NCI-H187 treated with DMSO at 0.1 percent for 48 hours (cell line): ENCODE measurements at regions not wholly inside any gene's neighbourhood (a gene's known extent, or its start where the extent isn't known, plus 50 kb on each side); places are given as distances from the start of the nearest gene placed in this dataset.

Experiments used
- DNase-seq: peaks from one replicate; lab custom pipeline; 2025; lab: John Stamatoyannopoulos, UW

- no peak for DNase-seq
Measured at GRCh38 chr22:27386186-27386585, 415.4 kb downstream of the MN1 start.

GRCh38 chr22:27387561-27387960 is 414.0 kb downstream of the MN1 start:
- no peak for DNase-seq

GRCh38 chr22:27388090-27388600 is 413.4 kb downstream of the MN1 start:
- DNase-seq = no peak

- DNase-seq = no peak
Measured at GRCh38 chr22:27389727-27390075, 411.9 kb downstream of the MN1 start.

- DNase-seq = no peak
Measured at GRCh38 chr22:27391092-27391770, 410.3 kb downstream of the MN1 start.

- DNase-seq = no peak
Measured at GRCh38 chr22:27393371-27393770, 408.2 kb downstream of the MN1 start.

- DNase-seq = no peak
Measured at GRCh38 chr22:27394806-27395404, 406.7 kb downstream of the MN1 start.

GRCh38 chr22:27397036-27397953 is 404.3 kb downstream of the MN1 start:
- DNase-seq = no peak

- DNase-seq = no peak
Measured at GRCh38 chr22:27397954-27398342, 403.6 kb downstream of the MN1 start.

- DNase-seq = no peak
Measured at GRCh38 chr22:27399161-27399560, 402.4 kb downstream of the MN1 start.

GRCh38 chr22:27400811-27401210 is 400.7 kb downstream of the MN1 start:
- DNase-seq = no peak

GRCh38 chr22:27401321-27401720 is 400.2 kb downstream of the MN1 start:
- no peak for DNase-seq

- DNase-seq = no peak
Measured at GRCh38 chr22:27404441-27404840, 397.1 kb downstream of the MN1 start.

- DNase-seq = no peak
Measured at GRCh38 chr22:27405672-27406388, 395.7 kb downstream of the MN1 start.

- DNase-seq = no peak
Measured at GRCh38 chr22:27406389-27406861, 395.1 kb downstream of the MN1 start.

GRCh38 chr22:27407369-27407985 is 394.1 kb downstream of the MN1 start:
- DNase-seq = no peak

- no peak for DNase-seq
Measured at GRCh38 chr22:27408068-27408467, 393.5 kb downstream of the MN1 start.

GRCh38 chr22:27409299-27409698 is 392.3 kb downstream of the MN1 start:
- no peak for DNase-seq

- no peak for DNase-seq
Measured at GRCh38 chr22:27412866-27413445, 388.6 kb downstream of the MN1 start.

GRCh38 chr22:27413702-27414101 is 387.9 kb downstream of the MN1 start:
- DNase-seq = no peak
